Renal cortical epithelial cell (primary cell): ENCODE measurements at regions not wholly inside any gene's neighbourhood (a gene's known extent, or its start where the extent isn't known, plus 50 kb on each side); places are given as distances from the start of the nearest gene placed in this dataset.
A peak's percentile ranks its signal among the peaks of the same experiment; 100 is the strongest.
"Not testable (repeated sequence)": the region's sequence is repeated elsewhere in the genome, so short reads cannot be mapped to it uniquely, and the experiment has no call there.

Experiments
- DNase-seq: peaks from one replicate; pipeline ENCODE4 v3.0.0-alpha.2; 2011; ENCODE audit warnings: low read depth

DNA sequence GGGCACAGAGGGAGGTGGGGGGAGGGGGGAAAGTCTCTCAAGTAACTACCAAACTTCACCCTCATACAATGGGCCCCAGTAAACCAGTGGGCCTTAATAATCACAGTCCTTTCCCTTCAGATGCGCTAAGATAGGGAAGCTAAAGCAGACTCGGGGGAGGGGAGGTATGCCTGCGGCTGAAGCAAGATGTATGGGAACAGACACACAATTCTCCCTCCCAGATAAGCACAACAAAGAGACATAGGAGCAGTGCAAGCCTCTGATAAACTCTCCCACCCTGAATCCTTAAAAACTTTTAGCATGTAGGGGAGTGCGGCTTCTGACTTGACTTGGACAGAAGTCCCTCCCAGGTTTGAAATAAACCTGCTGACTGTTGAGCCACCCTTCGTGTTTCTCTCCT is 54.7 kb downstream of the PROP1 start:
- DNase-seq = not testable (repeated sequence)

DNA sequence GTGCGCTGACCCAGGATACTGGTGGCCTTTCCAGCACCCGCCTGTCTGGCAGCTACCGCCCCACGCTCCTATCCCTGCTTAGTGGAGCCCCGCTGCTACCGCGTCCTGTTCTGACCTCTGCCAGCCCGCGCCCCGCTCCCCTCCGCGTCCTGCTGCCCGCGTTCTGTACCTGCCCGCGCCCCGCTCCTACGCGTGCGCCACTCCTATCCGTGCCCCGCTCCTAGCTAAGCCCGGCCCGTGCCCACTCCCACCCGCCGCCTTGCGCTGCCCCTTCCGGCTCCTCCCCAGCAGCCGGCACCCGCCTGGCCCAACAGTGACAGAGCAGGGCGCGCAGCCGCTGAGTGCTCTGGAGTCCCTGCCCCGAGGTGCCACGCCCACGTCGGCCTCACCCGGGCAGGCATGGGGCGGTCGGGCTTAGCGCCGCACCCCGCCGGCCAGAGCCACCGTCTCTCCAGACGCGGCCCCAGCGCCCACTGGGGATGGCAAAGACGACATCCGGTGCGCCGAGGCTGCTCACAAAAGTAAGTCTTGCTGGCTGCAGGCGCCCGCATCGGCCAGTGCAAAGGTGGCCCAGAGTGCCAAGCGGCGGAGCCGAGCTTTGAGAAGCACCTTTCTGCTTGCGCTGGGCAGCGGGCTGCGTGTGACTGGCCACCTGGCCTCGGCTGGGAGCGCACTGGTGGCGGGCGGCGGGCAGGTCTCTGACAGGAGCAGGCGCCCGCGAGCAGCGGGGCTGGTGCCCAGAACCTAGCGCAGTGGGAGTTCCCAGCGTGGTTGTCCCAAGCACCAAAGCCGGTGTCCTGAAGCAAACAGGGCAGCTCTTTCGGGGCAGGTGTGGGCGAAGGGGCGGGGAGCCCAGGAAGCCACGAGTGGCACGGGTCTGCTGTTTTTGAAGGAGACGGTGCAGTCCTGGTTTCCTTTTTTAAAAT is 56.5 kb downstream of the PROP1 start:
- DNase-seq = not testable (repeated sequence)

DNA sequence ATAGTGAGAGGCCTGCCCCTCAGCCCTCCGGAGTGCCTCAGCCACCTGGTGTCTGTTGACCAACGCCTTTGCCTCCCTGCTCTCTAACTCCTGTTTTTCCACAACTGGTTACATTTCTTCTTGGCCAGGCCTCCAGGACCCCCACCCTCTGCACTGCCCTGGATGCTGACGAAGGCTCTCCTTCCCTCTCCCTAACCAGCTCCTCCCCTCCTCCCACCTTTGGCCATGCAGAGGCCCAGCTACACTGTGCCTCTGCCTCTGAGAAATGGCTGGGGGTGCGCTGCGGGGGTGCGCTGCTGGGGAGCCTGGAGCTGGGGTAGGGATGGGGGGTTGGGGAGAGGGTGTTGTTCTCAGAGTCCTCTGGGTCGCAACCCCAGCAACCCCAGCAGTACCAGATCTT is 57.3 kb downstream of the PROP1 start:
- not testable (repeated sequence) for DNase-seq

DNA sequence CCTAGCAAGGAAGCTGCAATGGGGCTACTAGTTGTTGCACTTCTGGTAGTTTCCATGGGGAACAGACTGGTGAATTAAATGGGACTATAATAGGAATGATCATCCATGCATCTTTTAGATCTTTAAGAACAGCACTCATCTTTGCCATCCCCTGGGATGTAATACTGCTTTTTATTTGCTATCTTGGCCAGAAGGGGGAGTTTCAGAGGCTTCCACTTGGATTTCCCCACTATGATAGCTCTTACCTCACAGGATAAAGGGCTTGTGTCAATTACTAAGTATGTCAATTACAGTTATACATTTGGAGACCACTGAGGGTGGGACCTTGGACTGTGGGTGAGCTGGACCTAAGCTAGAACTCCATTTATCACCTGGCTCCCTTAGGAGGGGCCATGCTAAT is 61.8 kb downstream of the PROP1 start:
- DNase-seq = not testable (repeated sequence)

DNA sequence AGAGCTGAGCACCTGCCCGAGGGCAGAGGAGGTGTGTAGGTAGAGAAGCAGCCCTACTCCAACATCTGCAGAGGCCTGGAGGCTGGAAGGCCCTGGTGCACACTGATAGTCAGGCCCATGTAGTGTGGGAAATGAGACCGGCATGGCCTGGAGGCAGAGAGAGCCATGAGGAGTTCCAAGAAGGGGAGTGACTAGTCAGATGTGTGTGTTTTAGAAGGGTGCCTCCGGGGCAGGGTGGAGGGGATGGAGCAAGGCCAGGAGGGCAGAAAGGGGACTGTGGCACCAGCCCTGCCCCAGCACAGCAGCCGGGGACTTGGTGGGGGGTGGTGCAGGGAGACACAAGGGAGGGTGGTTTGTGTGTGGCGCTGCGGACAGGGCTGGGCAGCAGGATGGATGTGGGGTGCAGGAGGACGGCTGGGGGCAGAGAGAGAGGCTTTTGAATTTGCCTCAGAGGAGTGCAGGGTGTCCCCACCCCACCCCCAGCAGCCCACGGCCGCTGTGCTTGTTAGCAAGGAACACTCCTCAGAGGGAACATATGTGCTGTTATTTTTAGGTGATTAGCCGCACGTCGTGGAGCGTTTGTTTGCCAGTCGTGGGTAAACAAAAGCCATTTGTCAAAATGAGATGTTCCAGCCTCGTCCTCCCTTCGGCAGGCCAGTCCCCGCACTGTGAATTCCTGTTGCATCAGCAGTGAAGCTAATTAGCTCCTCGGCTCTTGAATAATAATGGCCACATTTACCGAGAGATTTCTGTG is 65.6 kb downstream of the PROP1 start:
- DNase-seq = peak; percentile 13

DNA sequence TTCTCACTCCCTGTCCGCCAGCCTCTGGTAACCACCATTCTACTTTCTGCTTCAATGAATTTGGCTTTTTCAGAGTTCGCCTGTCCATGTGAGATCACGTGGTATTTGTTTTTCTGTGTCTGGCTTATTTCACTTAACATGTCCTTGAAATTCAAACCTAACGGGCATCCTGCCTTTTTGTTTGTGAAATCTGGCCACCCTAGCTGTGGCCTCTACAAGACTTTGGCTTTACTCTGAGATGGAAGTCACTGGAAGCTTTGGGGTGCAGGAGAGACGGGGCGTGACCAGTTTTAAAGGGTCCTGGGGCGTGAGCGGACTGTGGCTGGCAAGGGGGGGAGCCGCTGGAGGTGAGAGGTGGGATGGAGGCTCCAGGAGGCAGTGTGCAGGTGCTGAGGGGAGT is 66.4 kb downstream of the PROP1 start:
- DNase-seq = not testable (repeated sequence)

DNA sequence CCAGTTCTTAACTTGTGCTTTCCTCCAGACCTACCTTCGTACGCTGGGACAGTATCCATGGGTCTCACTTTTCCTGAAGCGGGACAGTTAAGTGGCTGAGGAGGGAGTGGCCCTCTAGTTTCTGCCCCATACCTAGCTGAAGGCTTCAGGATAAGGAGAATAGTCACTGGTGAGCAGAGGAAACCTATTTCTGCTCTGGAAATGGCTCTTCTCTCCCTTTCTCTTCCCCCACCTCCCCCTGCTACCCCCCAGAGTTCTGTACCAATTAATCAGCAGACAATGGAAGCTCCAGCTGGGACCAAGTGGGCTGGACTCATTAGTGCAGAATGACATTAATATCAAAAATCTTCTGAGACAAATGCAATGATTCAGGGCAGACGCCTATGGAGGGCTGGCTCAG is 68.5 kb downstream of the PROP1 start:
- not testable (repeated sequence) for DNase-seq

DNA sequence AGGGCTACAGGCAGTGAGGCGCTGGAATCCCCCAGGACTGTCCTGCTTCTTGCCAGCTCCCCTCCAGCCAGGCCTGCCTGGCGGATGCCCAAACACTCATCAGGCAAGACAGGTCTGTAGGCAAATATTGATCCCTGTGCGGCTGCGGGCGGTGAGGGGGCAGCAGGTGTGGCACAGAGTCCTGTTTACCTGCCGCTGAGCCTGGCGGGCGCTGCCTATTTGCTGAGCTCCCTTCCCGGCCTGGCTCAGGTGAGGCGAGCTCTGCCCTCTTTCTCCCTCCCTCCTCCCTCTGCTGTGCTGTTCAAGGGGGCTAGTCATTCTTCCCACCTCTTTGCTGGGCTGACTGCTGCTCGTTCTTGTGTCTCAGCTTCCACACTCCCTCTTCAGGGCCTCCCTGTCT is 71.5 kb downstream of the PROP1 start:
- DNase-seq = not testable (repeated sequence)

DNA sequence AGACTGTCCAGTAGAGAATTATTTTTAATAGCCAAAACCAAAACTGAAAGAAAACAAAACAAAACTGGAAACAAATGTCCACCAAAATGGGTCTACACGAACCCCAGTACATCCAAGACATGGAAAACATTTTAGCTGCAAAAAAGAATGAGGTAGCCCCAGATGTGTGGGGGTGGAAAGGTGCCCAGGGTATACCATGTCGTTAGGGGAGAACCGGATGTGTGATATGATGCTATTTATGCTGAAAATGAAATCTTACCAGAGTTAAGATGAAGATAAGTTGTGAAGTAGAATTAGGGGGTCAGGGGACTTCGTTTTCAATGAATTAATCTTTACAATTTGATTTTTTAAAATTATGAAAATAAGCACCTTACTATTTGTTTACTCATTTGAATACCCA is 72.2 kb downstream of the PROP1 start:
- DNase-seq = not testable (repeated sequence)

DNA sequence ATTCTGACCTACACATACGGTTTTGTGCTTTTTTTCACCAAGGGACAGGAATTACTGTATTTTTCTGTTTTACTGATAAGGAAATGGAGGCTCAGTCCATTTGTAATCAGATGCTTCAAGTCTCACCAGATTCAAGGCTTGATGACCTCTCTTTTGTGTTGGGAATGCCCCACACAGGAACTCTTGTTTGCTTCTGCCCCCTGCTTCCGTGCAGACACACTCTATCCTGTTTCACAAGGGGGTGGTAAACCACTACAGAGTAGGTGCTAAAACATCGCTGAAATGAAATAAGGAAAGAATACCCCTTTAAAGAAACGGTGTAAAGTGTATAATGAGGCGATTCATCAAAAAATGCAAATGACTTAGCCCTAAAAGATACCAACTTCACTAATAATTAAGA is 72.9 kb downstream of the PROP1 start:
- not testable (repeated sequence) for DNase-seq

DNA sequence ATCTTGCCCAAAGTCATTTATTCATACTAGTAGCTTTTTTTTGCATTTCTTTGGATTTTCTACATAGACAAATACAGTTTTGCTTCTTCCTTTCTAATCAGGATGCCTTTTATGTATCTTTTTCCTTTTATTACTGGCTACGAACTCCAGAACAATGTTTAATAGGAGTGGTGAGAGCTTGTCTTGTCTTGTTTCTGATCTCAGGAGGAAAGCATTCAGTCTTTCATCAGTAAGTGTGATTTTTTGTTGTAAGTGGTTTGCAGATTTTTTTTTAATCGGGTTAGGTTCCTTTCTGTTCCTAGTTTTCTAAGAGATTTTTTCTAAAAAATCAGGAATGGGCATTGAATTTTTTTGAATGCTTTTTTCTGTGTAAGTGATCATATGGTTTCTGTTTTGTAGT is 86.8 kb downstream of the PROP1 start:
- DNase-seq = not testable (repeated sequence)

DNA sequence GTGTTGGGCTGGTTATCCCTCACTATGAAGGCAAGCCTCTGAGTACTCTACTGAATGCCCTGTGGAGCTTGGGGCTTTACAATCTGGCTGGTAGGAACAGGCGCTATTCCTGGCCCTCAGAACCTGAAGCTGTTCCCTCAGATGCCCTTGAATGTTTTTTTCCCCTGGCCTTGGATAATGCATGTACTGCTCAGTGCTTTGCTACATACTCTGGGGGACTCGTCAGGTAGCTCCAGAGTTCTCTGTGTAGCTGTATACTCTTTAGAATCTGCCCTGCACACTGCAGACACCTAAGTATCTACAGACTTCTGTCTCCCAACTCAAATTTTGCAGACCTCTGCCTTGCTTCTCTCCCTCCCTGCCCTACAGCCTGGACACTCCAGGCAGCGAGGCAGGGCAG is 93.2 kb downstream of the PROP1 start:
- DNase-seq = not testable (repeated sequence)

DNA sequence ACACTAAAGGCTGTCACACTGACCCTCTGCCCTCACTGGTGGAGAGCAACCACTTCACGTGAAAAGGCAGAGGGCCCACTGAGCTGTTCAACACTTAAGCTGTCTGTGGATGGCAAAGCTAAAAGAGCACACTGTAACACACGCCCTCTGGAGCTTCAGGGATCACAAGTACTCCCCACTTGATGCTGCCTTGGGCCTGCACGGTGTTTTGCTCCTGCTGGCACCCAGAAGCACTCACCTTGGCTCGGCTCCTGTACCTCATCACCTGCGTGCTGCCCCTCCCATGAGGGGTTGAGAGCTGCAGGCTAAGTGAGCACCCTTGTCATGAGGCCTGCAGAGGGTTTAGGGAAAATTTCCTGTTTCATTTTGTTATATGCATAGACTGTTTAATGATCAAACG is 96.0 kb downstream of the PROP1 start:
- DNase-seq = not testable (repeated sequence)

DNA sequence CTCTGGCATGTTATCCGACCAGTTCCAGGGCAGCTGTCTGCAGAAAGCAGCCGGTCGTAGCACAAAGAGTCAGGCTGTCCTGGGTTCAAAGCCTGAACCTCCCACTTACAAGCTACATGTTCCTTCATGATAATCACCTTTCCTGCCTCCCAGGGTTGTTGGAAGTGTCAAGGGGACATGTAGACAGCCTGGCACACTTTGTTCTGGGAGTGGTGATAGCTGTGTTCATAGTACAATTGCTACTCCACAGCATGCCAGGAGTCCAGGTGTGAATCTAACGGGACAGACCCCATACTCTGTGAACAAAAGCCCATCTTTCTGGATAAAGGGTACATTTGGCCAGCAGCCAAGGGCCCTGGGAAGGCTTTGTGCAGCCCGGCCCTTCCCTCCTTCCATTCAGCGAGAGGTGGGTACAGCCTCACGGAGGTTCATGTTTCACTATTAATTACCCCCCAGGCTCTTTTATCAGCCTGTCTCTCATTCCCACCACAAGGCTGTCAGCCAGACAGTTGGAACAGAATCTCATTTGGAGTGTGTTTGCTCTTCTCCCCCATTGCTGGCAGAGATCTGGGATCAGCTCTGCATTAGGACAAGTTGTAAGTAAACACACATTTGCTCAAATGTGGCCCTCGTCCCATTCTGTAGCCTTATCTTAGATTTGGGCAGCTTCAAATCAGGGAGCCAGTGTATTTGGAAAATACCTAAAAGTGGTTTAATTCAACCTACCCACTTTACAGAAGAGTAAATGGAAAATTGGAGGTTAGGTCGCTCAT is 101.2 kb downstream of the PROP1 start:
- DNase-seq = not testable (repeated sequence)

DNA sequence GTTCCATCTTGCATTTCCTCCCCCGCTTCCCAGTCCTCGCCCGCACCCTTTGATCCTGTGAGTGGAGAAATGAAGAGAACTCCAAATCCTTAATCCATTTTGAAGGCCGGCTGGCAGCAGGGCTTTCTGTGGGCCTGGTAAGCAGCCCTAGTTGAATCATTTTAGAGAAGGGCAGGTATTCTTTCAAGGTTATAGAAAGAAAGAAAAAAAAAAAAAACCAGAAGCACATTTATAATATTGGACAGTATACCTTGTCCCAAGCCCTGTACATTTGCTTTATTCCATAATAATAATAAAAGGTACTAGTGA is 103.7 kb downstream of the PROP1 start:
- DNase-seq = not testable (repeated sequence)

DNA sequence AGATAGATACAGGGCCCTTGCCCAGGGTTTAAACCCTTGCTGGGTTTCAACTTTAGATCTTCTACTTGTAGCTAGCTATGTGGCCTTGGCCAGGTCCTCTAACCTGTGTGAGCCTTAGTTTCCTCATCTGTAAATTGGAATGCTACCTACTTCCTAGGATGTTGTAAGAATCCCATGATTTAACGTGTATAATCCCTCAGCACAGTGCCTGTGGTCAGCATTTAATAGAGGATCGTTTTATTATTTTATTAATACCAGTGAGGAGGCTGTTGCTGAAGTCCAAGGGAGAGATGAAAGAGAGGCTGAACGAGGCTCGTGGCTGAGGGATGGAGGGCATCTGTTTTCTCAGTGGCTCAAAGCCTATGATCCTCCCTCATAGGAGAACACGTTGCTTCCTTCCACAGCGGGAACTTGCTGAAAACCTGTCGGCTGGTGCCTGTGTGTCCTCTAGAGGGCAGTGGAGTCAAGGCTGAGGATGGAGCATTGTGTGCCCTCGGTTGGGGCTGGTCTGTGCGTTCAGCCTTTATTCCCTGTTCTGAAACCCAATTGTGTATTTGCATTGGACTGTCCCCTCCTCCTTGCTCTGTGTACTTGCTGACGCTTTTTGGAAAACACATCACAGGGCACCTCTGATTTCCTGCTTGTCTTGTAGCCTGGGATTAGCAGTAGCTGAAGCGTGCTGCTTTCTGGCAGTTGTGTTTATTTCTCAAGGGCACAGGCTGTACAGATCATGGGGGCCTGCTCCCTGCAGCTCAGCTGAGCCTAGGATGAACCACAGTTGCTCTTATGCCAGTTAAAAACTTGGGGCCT is 104.3 kb downstream of the PROP1 start:
- not testable (repeated sequence) for DNase-seq

DNA sequence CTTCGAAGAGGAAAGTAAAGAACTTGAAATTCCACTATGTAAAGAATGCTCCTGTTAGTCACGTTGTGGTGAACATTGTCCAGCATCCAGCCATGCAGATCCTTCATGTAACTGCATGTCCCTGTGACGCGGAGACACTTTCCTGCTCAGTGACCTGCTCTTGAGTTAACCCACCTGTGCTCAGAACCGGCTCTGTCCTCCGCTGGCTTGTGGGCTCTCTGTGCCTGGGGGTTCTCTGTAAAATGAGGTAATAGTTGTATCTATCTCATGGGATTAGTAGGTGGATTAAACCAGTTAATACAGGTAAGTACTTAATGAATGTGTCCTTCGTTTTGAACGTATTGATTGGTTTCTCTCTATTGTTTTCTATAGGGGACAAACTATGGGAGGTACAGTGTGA is 100.6 kb upstream of the FAM153A start:
- peak; percentile 0 for DNase-seq

DNA sequence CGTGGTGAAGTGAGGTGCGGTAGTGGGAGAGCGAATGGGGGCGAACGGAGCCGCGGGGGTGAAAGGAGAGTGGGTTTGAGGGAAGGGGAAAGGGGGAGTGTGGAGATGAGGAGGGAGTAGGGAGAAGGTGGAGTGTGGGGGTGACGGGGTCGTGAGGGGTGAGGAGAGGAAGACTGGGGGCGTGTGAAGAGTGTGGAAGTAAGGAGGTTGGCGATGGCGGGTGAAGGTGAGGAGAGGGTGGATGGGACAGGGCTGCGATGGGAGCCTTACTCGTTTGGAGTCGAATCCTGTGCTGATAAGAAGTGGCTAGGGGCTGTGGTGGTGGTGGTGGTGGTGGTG is 93.2 kb upstream of the FAM153A start:
- not testable (repeated sequence) for DNase-seq

DNA sequence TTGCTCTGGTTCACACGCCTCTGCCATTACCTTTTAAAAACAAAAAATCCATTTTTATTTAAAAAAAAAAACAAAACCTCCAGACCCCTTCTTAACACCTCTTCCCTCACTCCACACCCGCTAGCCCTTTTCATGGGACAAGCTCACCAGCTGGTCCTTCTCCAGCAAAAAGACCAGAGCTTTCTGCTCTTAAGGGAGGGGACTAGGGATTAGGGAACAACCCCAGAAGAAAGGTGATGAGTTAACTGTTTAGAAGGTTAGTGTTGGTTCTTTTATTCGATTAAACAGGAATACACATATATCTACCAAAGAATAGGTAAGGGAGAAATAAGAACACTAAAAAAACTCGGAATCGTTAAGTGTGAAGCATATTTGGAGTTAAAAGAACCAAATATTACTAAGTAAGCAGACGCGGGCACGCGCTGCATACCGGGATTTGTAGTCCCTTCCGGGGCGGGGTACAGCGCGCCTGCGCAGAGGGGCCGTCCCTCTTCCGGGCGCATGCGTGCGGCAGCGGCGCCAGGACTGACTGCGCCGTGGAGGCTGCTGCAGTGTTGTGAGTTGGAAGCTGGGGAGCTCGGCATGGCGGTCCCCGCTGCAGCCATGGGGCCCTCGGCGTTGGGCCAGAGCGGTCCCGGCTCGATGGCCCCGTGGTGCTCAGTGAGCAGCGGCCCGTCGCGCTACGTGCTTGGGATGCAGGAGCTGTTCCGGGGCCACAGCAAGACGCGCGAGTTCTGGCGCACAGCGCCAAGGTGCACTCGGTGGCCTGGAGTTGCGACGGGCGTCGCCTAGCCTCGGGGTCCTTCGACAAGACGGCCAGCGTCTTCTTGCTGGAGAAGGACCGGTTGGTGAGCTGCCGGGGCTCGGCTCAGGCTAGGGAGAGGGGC is 92.6 kb upstream of the FAM153A start:
- not testable (repeated sequence) for DNase-seq

DNA sequence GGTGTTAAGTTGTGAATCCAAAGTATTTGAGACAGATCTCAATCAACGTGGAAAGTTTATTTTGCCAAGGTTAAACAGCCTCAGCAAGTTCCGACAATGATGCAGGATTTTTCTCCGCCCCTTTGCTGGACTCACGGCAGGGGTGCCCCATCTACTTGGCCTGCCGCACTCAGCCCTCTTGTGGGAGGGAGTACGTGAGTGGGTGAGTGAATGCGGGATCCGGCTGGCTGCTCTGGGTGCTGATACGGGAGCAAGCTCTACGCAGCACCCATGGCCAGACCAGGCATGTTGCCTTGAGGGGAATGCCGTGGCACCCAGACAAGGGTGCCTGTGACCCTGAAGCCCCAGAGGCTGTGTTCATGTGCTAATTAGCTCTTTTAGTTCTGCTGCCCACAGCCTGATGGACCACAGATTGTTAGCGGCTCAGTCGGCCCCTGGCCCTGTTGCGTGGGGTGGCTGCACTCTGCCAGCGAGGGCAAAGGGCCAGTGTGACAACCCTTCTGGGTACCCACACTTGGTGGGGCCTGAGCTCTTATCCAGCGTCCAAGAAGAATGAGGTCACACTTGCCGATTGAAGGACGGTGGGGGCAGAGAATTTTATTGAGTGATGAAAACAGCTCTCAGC is 81.2 kb upstream of the FAM153A start:
- not testable (repeated sequence) for DNase-seq
